Neural progenitor cell (in vitro differentiated cells): ENCODE measurements at regions not wholly inside any gene's neighbourhood (a gene's known extent, or its start where the extent isn't known, plus 50 kb on each side); places are given as distances from the start of the nearest gene placed in this dataset.
"Not testable (repeated sequence)": the region's sequence is repeated elsewhere in the genome, so short reads cannot be mapped to it uniquely, and the experiment has no call there.

Experiments used
- DNase-seq: peaks from one replicate; pipeline ENCODE4 v3.0.0-alpha.2; 2016; ENCODE audit warnings: low spot score
- H2AFZ ChIP-seq: fragments of 200-600 bp; sonication (generic); replicated peaks from 2 replicates; pipeline ENCODE4 v1.6.1; 2016; ENCODE audit warnings: antibody characterized with exemption
- H3F3A ChIP-seq: fragments of 200-600 bp; sonication (generic); 2 replicates; pipeline ENCODE4 v1.6.1; 2016; ENCODE audit warnings: antibody characterized with exemption, low read depth
- H3K27ac ChIP-seq: fragments of 200-600 bp; sonication (generic); 2 replicates; pipeline ENCODE4 v1.5.1; 2016; ENCODE audit warnings: mild to moderate bottlenecking
- H3K27me3 ChIP-seq: fragments of 200-600 bp; sonication (generic); 2 replicates; pipeline ENCODE4 v1.6.1; 2016; ENCODE audit warnings: mild to moderate bottlenecking, moderate library complexity
- H3K36me3 ChIP-seq: fragments of 200-600 bp; sonication (generic); 2 replicates; pipeline ENCODE4 v1.5.1; 2016
- H3K4me1 ChIP-seq: fragments of 200-600 bp; sonication (generic); 2 replicates; pipeline ENCODE4 v1.6.1; 2016; ENCODE audit warnings: mixed run types
- H3K4me2 ChIP-seq: fragments of 200-600 bp; sonication (generic); 2 replicates; pipeline ENCODE4 v1.6.1; 2016
- H3K4me3 ChIP-seq: fragments of 200-600 bp; sonication (generic); 2 replicates; pipeline ENCODE4 v1.5.1; 2016
- H3K79me2 ChIP-seq: fragments of 200-600 bp; sonication (generic); 2 replicates; pipeline ENCODE4 v1.6.1; 2016; ENCODE audit warnings: low read depth
- H3K9ac ChIP-seq: fragments of 200-600 bp; sonication (generic); 2 replicates; pipeline ENCODE4 v1.6.1; 2016
- H3K9me3 ChIP-seq: fragments of 200-600 bp; sonication (generic); 2 replicates; pipeline ENCODE4 v1.5.1; 2016; ENCODE audit warnings: low read depth
- H4K20me1 ChIP-seq: fragments of 200-600 bp; sonication (generic); 2 replicates; pipeline ENCODE4 v1.6.1; 2016; ENCODE audit warnings: low read depth
- H3K27ac Mint-ChIP-seq: 3 replicates; pipeline ENCODE4 v1.8.0; 2021; ENCODE audit warnings: mixed read lengths
- H3K27me3 Mint-ChIP-seq: 2 replicates; pipeline ENCODE4 v1.8.0; 2022; ENCODE audit warnings: low read depth, mild to moderate bottlenecking, inconsistent platforms, moderate library complexity, mixed read lengths; ENCODE audit not compliant: insufficient read depth
- H3K36me3 Mint-ChIP-seq: 3 replicates; pipeline ENCODE4 v1.8.0; 2021; ENCODE audit warnings: mixed read lengths
- H3K4me1 Mint-ChIP-seq: 3 replicates; pipeline ENCODE4 v1.8.0; 2021; ENCODE audit warnings: mixed read lengths
- H3K4me3 Mint-ChIP-seq: 3 replicates; pipeline ENCODE4 v1.8.0; 2021; ENCODE audit warnings: mild to moderate bottlenecking, moderate library complexity, mixed read lengths
- H3K9me3 Mint-ChIP-seq: 3 replicates; pipeline ENCODE4 v1.8.0; 2020; ENCODE audit warnings: mixed read lengths
- EZH2 ChIP-seq: fragments of 200-600 bp; sonication (generic); IDR thresholded peaks from 2 replicates; pipeline ENCODE4 v1.6.1; 2017; ENCODE audit warnings: antibody characterized with exemption, mild to moderate bottlenecking, moderate library complexity
- EZH2phosphoT487 ChIP-seq: fragments of 200-600 bp; sonication (generic); IDR thresholded peaks from 2 replicates; pipeline ENCODE4 v1.6.1; 2017; ENCODE audit warnings: antibody characterized with exemption
- TF ChIP-seq, protein P1 (sequence below): fragments of 200-600 bp; sonication (generic); IDR thresholded peaks from 2 replicates; pipeline ENCODE4 v1.5.1; 2017; ENCODE audit warnings: antibody characterized with exemption, mild to moderate bottlenecking

DNA sequence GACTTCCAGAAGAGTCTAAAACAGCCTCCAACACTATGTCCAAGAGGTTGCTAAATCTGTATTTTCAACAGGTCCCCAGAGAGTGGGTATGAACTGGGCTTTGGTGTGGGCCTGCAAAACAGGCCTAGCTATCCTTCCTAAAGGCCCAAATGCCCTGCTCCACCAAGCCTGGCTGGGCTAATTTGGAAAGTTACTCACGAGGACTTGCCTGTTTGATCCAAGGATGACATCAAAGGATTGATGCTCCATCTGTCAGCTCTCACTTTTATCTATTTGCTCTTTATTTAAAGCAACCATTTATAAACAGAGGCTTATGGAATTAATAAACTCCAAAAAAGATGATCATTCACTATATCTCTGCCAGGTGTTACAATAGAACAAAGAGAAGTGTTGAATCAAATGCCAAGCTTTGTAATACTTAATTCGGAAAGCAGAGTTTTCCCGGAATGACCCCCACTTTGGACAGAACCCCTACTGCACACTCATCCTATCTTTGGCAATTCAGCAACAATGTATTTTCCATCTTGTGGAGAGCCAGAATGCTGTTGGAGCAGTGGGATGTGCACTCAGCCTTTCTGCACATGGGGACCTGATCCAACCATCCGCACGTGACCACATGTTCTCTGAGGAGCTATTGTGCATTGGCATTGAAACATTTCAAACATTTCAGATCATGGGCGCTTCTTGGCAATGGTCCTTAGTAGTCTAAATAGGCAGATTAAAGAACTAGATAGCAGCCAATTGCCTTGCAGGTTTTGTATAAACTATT, 163.3 kb upstream of the THBS1 start:
- Histone ChIP-seq H3K9ac (no peak overlapping the region), H3K79me2 (no peaks in the 10 kb centered on the region), H4K20me1 (no peaks in the 10 kb centered on the region), H3K4me1 (no peaks in the 10 kb centered on the region), H3K27me3 (no peaks in the 10 kb centered on the region), H3K9me3 (no peaks in the 10 kb centered on the region), H3K27ac (no peak overlapping the region), H3K4me3 (no peak overlapping the region), H2AFZ (no peak overlapping the region), H3K4me2 (no peak overlapping the region), H3K36me3 (no peaks in the 10 kb centered on the region), H3F3A (no peaks in the 10 kb centered on the region)
- H3K36me3 Mint-ChIP-seq: no peaks in the 10 kb centered on the region
- H3K4me1 Mint-ChIP-seq: peaks cover 9% of the 10 kb centered on the region
- peaks cover 15% of the 10 kb centered on the region for H3K9me3 Mint-ChIP-seq
- peaks cover 2% of the 10 kb centered on the region for H3K27me3 Mint-ChIP-seq
- DNase-seq: no peak
- TF ChIP-seq EZH2 (no peak), EZH2phosphoT487 (no peak)
- TF ChIP-seq, protein P1, sequence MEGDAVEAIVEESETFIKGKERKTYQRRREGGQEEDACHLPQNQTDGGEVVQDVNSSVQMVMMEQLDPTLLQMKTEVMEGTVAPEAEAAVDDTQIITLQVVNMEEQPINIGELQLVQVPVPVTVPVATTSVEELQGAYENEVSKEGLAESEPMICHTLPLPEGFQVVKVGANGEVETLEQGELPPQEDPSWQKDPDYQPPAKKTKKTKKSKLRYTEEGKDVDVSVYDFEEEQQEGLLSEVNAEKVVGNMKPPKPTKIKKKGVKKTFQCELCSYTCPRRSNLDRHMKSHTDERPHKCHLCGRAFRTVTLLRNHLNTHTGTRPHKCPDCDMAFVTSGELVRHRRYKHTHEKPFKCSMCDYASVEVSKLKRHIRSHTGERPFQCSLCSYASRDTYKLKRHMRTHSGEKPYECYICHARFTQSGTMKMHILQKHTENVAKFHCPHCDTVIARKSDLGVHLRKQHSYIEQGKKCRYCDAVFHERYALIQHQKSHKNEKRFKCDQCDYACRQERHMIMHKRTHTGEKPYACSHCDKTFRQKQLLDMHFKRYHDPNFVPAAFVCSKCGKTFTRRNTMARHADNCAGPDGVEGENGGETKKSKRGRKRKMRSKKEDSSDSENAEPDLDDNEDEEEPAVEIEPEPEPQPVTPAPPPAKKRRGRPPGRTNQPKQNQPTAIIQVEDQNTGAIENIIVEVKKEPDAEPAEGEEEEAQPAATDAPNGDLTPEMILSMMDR: no peak
- H3K4me3 Mint-ChIP-seq: no peak overlapping the region
- no peak overlapping the region for H3K27ac Mint-ChIP-seq

DNA sequence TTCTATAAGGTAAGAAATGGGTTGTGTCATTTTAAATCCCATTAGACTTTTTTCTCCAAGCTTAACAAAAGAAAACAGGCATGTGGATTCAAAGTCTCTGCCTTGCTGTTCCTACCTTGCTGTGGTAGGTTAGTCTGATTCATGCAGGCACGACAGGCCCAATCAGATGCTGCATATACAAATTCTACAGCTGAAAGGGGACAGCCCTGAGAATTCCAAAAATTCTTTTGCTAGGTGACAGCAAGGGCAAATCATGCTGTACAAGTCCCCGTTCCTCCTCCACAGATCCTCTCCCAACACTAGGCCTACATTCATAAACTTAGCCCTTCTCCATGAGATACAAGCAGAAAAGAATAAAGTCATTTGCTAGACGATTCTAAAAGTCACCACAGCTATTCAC, 161.2 kb upstream of the THBS1 start:
- H3K9ac ChIP-seq: no peak overlapping the region
- no peaks in the 10 kb centered on the region for H3K4me1 ChIP-seq
- Mint-ChIP-seq H3K36me3 (no peaks in the 10 kb centered on the region), H3K27me3 (peaks cover 2% of the 10 kb centered on the region), H3K4me3 (no peak overlapping the region), H3K9me3 (peaks cover 15% of the 10 kb centered on the region), H3K27ac (no peak overlapping the region), H3K4me1 (peaks cover 9% of the 10 kb centered on the region)
- no peaks in the 10 kb centered on the region for H4K20me1 ChIP-seq
- no peak overlapping the region for H3K4me2 ChIP-seq
- H3K9me3 ChIP-seq: no peaks in the 10 kb centered on the region
- no peaks in the 10 kb centered on the region for H3K36me3 ChIP-seq
- H2AFZ ChIP-seq: peak overlapping the region; percentile 57
- H3K27me3 ChIP-seq: no peaks in the 10 kb centered on the region
- no peaks in the 10 kb centered on the region for H3K79me2 ChIP-seq
- H3K27ac ChIP-seq: no peak overlapping the region
- H3K4me3 ChIP-seq: no peak overlapping the region
- H3F3A ChIP-seq: no peaks in the 10 kb centered on the region
- TF ChIP-seq, protein P1: no peak
- no peak for TF ChIP-seq EZH2
- TF ChIP-seq EZH2phosphoT487: no peak
- DNase-seq: no peak

DNA sequence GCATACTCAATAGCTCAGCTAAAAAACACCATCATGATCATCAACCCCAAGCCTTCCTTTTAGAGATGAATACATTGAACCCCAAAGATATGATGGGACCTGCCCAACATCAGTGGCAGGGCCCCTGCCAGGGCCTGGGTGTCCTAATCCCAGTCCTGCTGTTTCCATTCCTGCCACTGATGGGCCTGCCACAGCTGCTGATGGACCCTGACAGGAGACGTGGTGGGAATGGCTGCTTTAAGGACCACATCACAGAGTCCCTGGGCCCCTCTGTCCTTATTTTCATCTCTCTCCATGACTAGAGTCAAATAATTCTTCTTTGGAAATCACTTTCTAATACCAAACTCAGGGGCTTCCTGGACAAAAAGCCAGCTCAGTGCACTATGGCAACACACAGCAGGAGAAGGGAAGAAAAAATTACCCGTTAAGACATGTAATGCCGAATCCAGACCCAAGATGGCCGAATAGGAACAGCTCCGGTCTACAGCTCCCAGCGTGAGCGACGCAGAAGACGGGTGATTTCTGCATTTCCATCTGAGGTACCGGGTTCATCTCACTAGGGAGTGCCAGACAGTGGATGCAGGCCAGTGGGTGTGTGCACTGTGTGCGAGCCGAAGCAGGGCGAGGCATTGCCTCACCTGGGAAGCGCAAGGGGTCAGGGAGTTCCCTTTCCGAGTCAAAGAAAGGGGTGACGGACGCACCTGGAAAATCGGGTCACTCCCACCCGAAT, 160.6 kb upstream of the THBS1 start:
- H3F3A ChIP-seq, H3K79me2 ChIP-seq, H3K27me3 ChIP-seq, H3K9ac ChIP-seq, H3K4me3 Mint-ChIP-seq, H3K36me3 ChIP-seq, H3K4me3 ChIP-seq, H3K27ac Mint-ChIP-seq, H3K9me3 ChIP-seq, H3K27me3 Mint-ChIP-seq, H3K27ac ChIP-seq, H3K36me3 Mint-ChIP-seq, H3K4me1 ChIP-seq, H3K4me2 ChIP-seq, DNase-seq, H4K20me1 ChIP-seq, H3K4me1 Mint-ChIP-seq: not testable (repeated sequence)
- peaks cover 12% of the 10 kb centered on the region for H3K9me3 Mint-ChIP-seq
- H2AFZ ChIP-seq: peak overlapping the region; percentile 57

DNA sequence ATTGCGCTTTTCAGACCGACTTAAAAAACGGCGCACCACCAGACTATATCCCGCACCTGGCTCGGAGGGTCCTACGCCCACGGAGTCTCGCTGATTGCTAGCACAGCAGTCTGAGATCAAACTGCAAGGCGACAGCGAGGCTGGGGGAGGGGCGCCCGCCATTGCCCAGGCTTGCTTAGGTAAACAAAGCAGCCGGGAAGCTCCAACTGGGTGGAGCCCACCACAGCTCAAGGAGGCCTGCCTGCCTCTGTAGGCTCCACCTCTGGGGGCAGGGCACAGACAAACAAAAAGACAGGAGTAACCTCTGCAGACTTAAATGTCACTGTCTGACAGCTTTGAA, 160.1 kb upstream of the THBS1 start:
- not testable (repeated sequence) for H3K27ac ChIP-seq

More for the DNA sequence above, 160.1 kb upstream of the THBS1 start:
- not testable (repeated sequence) for H2AFZ ChIP-seq, H3K27me3 Mint-ChIP-seq, H3K9ac ChIP-seq, H3K4me1 Mint-ChIP-seq, H4K20me1 ChIP-seq, H3K9me3 ChIP-seq, DNase-seq, H3K4me3 Mint-ChIP-seq, H3K27me3 ChIP-seq, H3K79me2 ChIP-seq, H3K27ac Mint-ChIP-seq, H3K36me3 ChIP-seq, H3K4me2 ChIP-seq, H3F3A ChIP-seq, H3K4me1 ChIP-seq, H3K36me3 Mint-ChIP-seq, H3K4me3 ChIP-seq
- H3K9me3 Mint-ChIP-seq: peaks cover 12% of the 10 kb centered on the region
